HG03135 (cell line): ENCODE measurements at regions not wholly inside any gene's neighbourhood (a gene's known extent, or its start where the extent isn't known, plus 50 kb on each side); places are given as distances from the start of the nearest gene placed in this dataset.

Experiments
- ATAC-seq: cut with Tn5 transposase; IDR thresholded peaks from one replicate; pipeline ENCODE4 v1.9.1; 2021; ENCODE audit warnings: mild to moderate bottlenecking, moderate library complexity; ENCODE audit not compliant: unreplicated experiment

DNA sequence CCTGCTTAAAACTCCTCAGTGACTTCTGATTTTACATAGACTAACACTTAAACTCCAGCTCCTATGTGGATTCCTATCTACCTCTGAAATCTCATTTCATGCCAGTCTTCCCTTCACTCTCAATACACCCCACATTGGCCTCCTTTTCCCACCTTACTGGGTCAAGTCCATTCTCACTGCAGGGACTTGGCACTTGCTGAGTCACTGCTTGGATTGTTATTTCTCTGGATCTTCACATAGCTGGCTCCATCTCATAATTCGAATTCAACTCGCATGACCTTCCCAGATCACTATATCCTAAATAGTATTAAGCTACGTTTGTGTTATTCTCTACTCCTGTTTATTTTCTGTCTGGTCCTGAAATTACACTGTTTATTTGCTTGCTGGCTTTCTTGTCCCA lies 59.6 kb upstream of the FRMD4B start:
- ATAC-seq = no peak

DNA sequence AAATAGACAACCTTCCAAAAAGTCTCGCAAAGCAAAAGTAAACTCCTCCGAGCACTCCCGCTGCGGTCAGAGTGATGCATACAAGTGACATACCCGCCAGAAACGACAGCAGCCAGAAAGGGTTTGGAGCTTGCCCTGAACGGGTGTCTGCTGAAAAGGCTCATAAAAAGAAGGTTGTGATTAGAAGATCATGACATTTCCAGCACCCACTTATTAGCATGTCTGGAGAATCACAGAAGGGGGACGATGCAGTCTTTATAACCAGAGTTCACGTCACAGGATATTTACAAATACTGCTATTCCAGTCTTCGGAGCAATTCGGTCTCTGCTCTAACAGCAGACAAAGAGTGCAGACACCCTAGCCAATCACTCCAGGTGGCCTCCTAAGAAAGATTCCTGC lies 59.1 kb upstream of the FRMD4B start:
- no peak for ATAC-seq

DNA sequence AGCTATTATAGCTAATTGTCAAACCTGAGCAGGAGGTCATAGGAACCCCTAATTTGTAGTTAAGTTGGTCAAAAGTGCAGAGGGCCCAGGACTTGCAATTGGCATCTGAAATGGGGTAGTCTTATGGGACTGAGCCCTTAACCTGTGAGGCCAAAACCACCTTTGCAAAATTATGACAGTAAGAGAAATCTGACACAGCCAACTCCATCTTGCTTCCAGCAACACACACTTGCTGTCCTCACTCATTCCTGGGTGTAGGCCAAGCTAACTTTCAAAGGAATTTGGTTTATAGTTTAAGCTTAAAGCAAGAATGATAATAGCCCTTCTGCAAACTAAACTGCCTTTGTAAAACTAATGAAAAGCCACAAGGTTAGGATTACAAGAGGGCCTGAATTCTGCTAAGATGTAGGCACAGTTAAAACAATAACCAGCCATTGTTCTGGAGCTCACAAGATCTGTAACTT lies 57.6 kb upstream of the FRMD4B start:
- no peak for ATAC-seq

DNA sequence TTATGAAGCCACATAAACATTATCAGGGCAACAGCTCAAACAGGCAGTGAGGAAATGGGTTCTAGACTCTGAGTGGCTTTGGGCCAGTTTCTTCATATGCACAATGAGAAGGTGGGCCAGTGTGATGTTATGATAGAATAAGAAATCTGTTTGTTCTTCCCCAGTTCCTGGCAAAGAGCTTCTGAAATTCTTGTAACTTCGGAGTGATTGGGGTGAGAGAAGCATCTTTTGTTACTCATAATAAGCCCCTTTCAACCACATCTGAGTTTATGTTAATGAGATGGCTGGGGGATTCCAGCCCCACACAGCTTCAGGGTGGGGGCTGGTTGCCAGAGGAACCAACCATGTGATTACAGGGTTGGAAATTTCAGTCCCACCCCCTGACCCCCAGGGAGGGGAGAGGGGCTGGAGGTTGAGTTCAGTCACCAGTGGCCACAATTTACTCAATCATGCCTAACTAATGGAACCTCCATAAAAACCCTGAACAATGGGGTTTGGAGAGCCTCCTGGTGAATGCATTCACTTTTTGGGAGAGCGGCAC lies 57.0 kb upstream of the FRMD4B start:
- ATAC-seq = no peak

DNA sequence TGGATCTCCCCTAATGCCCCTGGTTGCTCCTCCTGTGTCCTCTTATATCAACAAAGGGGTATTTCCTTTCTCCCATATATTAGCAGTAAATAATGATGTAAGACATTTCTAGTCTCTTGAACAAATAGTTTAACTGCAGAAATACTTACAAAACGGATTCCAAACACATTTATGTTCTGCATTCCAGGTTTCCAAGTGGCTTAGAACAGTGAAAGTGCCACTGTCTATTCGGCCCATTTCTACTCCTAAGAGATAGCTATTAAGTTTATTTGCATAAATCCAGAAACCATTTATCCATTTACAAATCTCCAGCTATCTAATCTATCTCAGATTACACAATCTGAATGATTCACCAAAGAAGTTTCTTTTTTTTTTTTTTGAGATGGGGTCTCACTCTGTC lies 55.8 kb upstream of the FRMD4B start:
- ATAC-seq = no peak

DNA sequence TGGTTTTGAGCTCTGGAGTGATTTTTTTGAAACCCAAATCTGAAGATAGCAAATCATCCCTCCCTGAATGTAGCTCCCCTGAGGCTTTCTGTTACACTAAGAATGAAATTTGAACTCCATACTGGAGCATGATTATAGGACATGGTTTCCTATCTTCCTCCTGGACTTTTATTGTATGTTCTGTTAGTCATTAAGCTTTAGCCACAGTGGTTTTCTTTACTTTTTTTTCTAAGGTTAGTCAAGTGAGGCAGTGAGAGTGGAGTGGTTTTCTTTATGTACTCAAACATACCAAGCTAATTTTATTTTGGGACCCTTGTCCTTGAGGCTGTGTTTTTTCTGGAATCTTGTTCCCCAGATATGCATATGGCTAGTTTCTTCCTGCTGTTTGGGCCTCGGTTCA lies 55.2 kb upstream of the FRMD4B start:
- no peak for ATAC-seq

DNA sequence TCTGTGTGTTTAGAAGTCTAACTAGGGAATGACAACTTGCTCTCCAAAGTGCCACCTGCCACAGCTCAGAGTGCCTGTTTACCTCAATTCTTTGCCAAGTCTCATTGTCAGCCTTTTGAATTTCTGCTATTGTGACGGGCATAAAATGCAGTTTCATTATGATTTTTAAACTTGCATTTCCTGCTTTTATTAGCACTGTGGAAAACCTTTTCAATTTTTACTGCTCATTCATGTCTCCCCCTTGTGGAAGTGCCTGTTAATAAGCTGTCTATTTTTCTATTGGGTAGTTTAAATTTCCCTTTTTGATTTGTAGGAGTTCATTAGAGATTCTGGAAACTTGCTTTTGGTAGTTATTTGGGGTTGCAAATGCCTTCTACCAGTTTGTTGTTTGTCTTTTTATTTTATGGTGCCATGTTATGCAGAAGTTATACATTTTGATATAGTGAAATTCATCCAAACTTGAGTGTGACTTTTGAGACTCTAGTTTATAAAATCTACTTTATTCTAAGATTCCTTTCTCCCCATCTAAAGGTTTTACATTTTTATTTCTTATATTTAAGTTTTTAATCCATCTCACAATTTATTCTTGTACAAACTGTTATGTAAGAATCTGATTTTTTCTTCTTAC lies 53.9 kb upstream of the FRMD4B start:
- ATAC-seq = no peak

DNA sequence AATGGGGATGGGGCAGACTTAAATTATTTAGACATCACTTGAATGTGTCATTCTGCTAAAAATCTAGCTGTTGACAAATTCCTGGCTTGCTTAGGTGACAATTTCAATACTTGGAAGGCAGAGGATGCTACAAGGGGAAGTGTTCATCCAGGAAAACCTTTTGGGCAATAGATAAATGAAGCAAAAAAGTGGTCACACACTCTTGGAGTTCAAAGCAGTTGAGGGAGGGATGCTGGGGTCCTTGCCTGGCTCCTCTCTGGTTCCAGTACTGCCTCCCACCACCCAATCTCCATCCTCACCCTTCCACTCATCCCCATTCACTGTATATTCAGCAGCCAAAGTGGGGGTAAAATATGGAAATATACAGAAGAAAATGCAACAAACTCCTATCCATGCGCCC lies 52.6 kb upstream of the FRMD4B start:
- no peak for ATAC-seq

DNA sequence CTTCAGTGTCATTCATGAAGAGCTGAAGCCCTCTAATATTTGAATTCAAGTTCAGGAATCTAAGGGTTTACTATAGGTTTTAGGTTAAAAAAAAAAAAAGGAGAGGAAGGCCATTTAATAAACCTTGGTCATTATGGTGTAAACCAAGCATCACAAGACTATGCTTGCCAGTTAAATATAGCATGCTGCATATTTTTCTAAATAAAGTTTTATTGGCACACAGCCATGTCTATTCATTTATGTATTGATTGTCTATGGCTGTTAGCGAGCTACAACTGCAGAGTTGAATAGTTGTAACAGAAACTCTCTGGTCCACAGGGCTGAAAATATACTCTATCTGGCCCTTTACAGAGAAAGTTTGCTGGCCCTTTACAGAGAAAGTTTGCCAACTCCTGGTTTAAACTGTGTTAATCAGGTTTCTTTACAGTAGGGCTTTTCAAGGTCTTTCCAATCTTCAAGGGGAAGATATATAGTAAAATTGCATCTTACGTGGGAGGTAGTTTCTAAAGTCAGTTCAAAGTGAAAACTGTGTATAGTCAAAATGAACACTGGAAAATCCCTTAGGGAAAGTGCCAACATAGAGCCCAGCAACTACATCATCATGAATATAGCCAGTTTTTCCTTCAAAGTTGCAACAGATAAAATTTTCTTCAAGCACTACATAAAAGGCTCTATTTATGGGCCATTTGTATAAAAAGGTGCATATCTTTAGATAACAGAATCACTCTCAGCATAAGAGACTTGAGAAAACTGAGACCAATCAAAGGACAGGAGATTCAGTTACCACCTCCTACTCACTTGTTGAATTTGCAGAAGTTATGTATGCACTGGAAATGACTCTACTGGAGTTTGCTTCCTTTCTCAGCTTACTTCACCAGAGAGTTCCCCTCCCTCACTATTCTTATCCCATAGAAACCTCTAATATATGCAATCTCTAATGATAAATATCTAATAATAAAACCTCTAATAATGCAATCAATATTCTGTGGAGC lies 49.7 kb upstream of the FRMD4B start:
- peak; percentile 52 for ATAC-seq
